GM12891 (cell line): ENCODE measurements at regions not wholly inside any gene's neighbourhood (a gene's known extent, or its start where the extent isn't known, plus 50 kb on each side); places are given as distances from the start of the nearest gene placed in this dataset.

Experiments used
- POLR2A ChIP-seq: IDR thresholded peaks from 2 replicates; pipeline ENCODE4 v1.6.1; 2011; ENCODE audit warnings: low read depth, low read length, control low read depth
- POLR2AphosphoS5 ChIP-seq: IDR thresholded peaks from 2 replicates; pipeline ENCODE4 v1.6.1; 2011; ENCODE audit warnings: low read depth, low read length, control low read depth
- TAF1 ChIP-seq: IDR thresholded peaks from 2 replicates; pipeline ENCODE4 v1.6.1; 2011; ENCODE audit warnings: low read depth, low read length, control low read depth

GRCh38 chr9:28037968-28038367, 464.7 kb upstream of the C9orf72 start:
- TF ChIP-seq TAF1 (no peak), POLR2A (no peak), POLR2AphosphoS5 (no peak)
